ENCODE measurements at regions not wholly inside any gene's neighbourhood (a gene's known extent, or its start where the extent isn't known, plus 50 kb on each side); places are given as distances from the start of the nearest gene placed in this dataset.
A peak's percentile ranks its signal among the peaks of the same experiment; 100 is the strongest.

- TF ChIP-seq SKIL (IDR thresholded peaks at IDR 0.05; ENCODE audit: low read depth, poor library complexity, severe bottlenecking) (no peak), CUX1 (IDR thresholded peaks at IDR 0.05; ENCODE audit: insufficient replicate concordance, low read depth, low read length) (no peak)
- TF ChIP-seq, protein P1, sequence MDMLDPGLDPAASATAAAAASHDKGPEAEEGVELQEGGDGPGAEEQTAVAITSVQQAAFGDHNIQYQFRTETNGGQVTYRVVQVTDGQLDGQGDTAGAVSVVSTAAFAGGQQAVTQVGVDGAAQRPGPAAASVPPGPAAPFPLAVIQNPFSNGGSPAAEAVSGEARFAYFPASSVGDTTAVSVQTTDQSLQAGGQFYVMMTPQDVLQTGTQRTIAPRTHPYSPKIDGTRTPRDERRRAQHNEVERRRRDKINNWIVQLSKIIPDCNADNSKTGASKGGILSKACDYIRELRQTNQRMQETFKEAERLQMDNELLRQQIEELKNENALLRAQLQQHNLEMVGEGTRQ (IDR thresholded peaks at IDR 0.05; ENCODE audit: borderline replicate concordance, low read depth, low read length), result no peak
These were observed 442.2 kb upstream of the MANEA start (continued) for GRCh38 chr6:95135182-95135581.

DNA sequence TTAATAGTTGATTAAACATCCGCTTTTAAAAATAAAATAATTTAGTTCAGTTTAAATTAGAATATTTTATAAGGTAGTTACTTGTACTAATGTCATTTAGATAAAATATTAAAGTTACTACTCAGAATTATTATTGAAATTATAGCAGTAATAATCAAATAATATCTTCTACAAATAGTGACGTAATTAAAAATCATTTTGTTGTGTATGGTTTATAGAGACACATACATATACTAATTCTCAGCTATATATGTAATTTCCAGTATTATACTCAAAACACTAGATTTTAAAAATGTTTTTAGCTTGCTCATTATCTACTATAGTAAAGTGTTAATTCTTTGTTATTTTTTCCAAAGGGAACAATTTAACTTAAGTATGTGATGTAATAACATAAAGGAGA lies 435.2 kb upstream of the MANEA start:
- TF ChIP-seq SMARCA5 (IDR thresholded peaks at IDR 0.05), result no peak
- peak; percentile 36; the same call in 1 of the 2 replicates for TF ChIP-seq ATF7 (IDR thresholded peaks at IDR 0.05; ENCODE audit: low read depth)
- ATAC-seq, result no peak
- FAIRE-seq, result no peak
- in situ Hi-C loops (cut with MboI) (no loop called here), intact Hi-C loops (cut with micrococcal nuclease; ENCODE audit: unreplicated experiment) (no loop called here)
- no peaks in the 10 kb centered on the region for H4K20me1 ChIP-seq (ENCODE audit: control insufficient read depth, insufficient read depth)
- ChIA-PET RAD21 (ENCODE audit: unreplicated experiment) (no interaction called here), SMC1A (ENCODE audit: uncharacterized antibody, unreplicated experiment) (interaction anchor here (0.5 kb wide), 1 partner anchor 333 kb away, joined by 3 read pairs; no protein-coding TSS in a partner anchor), CTCF (no interaction called here), POLR2A (no interaction called here)
- no peak overlapping the region for H3K27ac ChIP-seq (ENCODE audit: control insufficient read depth, insufficient read depth)
- no peak overlapping the region for H2AFZ ChIP-seq (ENCODE audit: control insufficient read depth, low read depth, low read length)
- 31% methylated on average over 2 of the region's 2 CpGs for WGBS (ENCODE audit: insufficient coverage, insufficient replicate concordance, low lambda C conversion rate, missing lambda C conversion rate)
- no peak overlapping the region for H3K4me2 ChIP-seq (ENCODE audit: control insufficient read depth, insufficient read depth)
- no peak overlapping the region for H3K9ac ChIP-seq (ENCODE audit: control insufficient read depth, insufficient read depth, low read length)
- DNase-seq (ENCODE audit: low read depth, low spot score), result no peak
- H3K4me1 ChIP-seq (ENCODE audit: control insufficient read depth, insufficient read depth, low read length), result no peaks in the 10 kb centered on the region
- no peaks in the 10 kb centered on the region for H3K9me3 ChIP-seq (replicated peaks; ENCODE audit: control insufficient read depth, insufficient read depth, low read length)
- H3K79me2 ChIP-seq (ENCODE audit: control insufficient read depth, insufficient read depth, low read length), result no peaks in the 10 kb centered on the region
- H3K36me3 ChIP-seq (ENCODE audit: control insufficient read depth in 2 of 2, insufficient read depth in 2 of 2, low read length in 1 of 2), result no peaks in the 10 kb centered on the region
- no peaks in the 10 kb centered on the region; a peak in 1 of 4 replicates for H3K27me3 ChIP-seq (replicated peaks in 1 of 2; ENCODE audit: control insufficient read depth in 2 of 2, insufficient read depth in 2 of 2, low read length in 1 of 2)
- H3K4me3 ChIP-seq, result no peak overlapping the region
- no TSS peak for BruUV-seq (replicated peaks)

Data from GM12878 (cell line).